ENCODE measurements at regions not wholly inside any gene's neighbourhood (a gene's known extent, or its start where the extent isn't known, plus 50 kb on each side); places are given as distances from the start of the nearest gene placed in this dataset.

DNA sequence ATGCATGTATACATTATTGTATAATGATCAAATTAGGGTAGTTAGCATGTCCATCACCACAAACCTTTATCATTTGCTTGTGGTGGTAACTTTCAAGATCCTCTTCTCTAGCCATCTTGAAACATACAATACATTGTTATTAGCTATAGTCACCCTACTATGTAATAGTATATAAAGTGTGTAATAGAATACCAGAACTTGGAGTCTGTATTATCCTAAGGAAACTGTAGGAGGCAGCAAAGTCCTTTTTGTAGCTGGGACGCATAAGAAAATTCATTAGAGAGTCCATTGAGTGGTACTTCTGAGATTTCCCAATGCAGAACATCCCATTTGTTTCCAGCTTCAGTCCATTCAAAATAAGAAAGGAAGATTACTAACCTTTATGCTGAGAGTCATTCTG, 325.9 kb upstream of the LRFN5 start:
- DNase-seq (ENCODE audit: low spot score) (no peak), ATAC-seq (ENCODE audit: low FRiP score) (no peak)
- TF ChIP-seq CTCF (IDR thresholded peaks at IDR 0.05), result no peak

- no peak for TF ChIP-seq CTCF (IDR thresholded peaks at IDR 0.05)
- ATAC-seq (ENCODE audit: low FRiP score) (no peak), DNase-seq (ENCODE audit: low spot score) (no peak)
These were observed 329.2 kb upstream of the LRFN5 start for GRCh38 chr14:41277450-41277849.

DNA sequence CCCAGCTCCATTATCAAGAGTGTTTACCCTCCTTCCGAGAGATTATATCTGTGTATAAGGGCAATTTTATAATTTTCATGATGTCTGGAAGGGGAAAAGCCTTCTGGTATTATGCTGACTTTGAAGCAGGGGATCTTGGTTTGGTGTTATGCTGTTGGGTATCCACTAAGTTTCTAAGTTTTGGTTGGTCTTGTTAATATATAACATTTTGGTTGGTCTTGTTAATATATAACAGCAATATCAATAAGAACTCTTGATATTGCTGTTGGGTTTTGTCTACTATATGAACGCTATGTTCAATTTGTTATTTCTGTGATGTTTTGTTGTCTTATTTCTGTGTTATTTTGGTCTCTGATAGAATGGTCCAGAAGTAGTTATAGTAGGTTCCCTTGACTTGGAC, 349.2 kb upstream of the LRFN5 start:
- ATAC-seq (ENCODE audit: low FRiP score), result no peak
- TF ChIP-seq CTCF (IDR thresholded peaks at IDR 0.05), result no peak
- DNase-seq (ENCODE audit: low spot score), result no peak

DNA sequence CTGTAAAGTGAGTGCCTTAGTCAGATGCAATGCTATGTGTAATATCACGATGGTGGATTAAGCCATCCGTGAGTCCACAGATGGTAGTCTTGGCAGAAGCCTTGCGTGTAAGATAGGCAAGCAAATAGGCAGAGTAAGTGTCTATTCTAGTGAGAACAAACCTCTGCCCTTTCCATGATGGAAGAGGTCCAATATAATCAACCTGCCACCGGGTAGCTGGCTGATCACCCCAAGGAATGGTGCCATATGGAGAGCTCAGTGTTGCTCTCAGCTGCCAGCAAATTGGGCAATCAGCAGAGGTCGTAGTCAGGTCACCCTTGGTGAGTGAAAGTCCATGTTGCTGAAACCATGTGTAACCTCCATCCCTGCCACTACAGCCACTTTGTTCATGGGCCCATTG, 371.2 kb upstream of the LRFN5 start:
- ATAC-seq (ENCODE audit: low FRiP score) (no peak), DNase-seq (ENCODE audit: low spot score) (no peak)
- TF ChIP-seq CTCF (IDR thresholded peaks at IDR 0.05), result no peak

GRCh38 chr14:41230683-41231082, 376.0 kb upstream of the LRFN5 start:
- no peak for DNase-seq (ENCODE audit: low spot score)
- ATAC-seq (ENCODE audit: low FRiP score), result no peak
- no peak for TF ChIP-seq CTCF (IDR thresholded peaks at IDR 0.05)

DNA sequence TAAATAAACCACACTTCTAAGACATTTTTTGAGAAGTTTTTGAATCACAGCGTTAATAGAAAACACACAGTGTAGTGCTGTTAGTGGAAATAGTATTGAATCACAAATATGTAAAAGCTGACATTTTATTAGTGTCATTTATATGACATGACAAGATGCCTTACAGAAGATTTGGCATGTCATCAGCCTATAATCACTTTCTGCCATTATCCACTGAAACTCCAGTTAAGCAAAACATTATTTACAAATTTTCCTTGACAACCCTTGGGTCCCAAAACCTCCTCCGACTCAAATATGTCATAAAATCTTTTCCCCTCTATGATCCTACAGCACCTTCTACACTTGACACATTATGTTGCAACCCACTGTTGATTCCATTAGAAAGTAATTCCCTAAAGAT, 376.9 kb upstream of the LRFN5 start:
- DNase-seq (ENCODE audit: low spot score) (no peak), ATAC-seq (ENCODE audit: low FRiP score) (no peak)
- TF ChIP-seq CTCF (IDR thresholded peaks at IDR 0.05), result no peak

DNA sequence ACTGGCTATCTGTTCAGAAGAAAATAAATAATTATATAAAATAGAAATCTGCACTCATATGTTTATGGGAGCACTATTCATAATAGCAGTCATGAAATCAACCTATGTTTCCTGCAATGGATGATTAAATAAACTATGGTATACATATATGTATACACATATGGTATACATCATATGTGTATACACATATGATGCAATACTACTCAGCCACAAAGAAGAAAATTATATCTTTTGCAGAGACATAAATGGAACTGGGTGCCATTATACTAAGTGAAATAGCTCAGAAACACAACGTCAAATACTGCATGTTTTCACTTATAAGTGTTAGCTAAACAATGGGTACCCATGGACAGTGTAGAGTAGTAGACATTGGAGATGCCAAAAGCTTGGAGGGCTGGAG, 381.2 kb upstream of the LRFN5 start:
- DNase-seq (ENCODE audit: low spot score) (no peak), ATAC-seq (ENCODE audit: low FRiP score) (no peak)
- TF ChIP-seq CTCF (IDR thresholded peaks at IDR 0.05), result no peak
